ENCODE measurements at regions not wholly inside any gene's neighbourhood (a gene's known extent, or its start where the extent isn't known, plus 50 kb on each side); places are given as distances from the start of the nearest gene placed in this dataset.

- DNase-seq (ENCODE audit: low spot score): no peak
Measured at GRCh38 chr3:146903927-146904326, 298.8 kb upstream of the PLSCR5 start.

GRCh38 chr3:146899171-146899570 lies 294.0 kb upstream of the PLSCR5 start:
- no peak for DNase-seq (ENCODE audit: low spot score)

- no peak for DNase-seq (ENCODE audit: low spot score)
Measured at GRCh38 chr3:146896711-146897110, 291.6 kb upstream of the PLSCR5 start.

- no peak for DNase-seq (ENCODE audit: low spot score)
Measured at GRCh38 chr3:146895026-146895749, 290.0 kb upstream of the PLSCR5 start.

GRCh38 chr3:146894406-146894805 lies 289.3 kb upstream of the PLSCR5 start:
- DNase-seq (ENCODE audit: low spot score): no peak

GRCh38 chr3:146892041-146892440 lies 286.9 kb upstream of the PLSCR5 start:
- DNase-seq (ENCODE audit: low spot score): no peak

GRCh38 chr3:146889626-146890025 lies 284.5 kb upstream of the PLSCR5 start:
- no peak for DNase-seq (ENCODE audit: low spot score)

GRCh38 chr3:146888176-146888575 lies 283.0 kb upstream of the PLSCR5 start:
- DNase-seq (ENCODE audit: low spot score): no peak

- no peak for DNase-seq (ENCODE audit: low spot score)
Measured at GRCh38 chr3:146884721-146885120, 279.6 kb upstream of the PLSCR5 start.

GRCh38 chr3:146884296-146884695 lies 279.1 kb upstream of the PLSCR5 start:
- DNase-seq (ENCODE audit: low spot score): no peak

- DNase-seq (ENCODE audit: low spot score): no peak
Measured at GRCh38 chr3:146883288-146883687, 278.1 kb upstream of the PLSCR5 start.

- DNase-seq (ENCODE audit: low spot score): no peak
Measured at GRCh38 chr3:146881966-146882760, 277.0 kb upstream of the PLSCR5 start.

- no peak for DNase-seq (ENCODE audit: low spot score)
Measured at GRCh38 chr3:146881356-146881755, 276.2 kb upstream of the PLSCR5 start.

- DNase-seq (ENCODE audit: low spot score): no peak
Measured at GRCh38 chr3:146873748-146874147, 268.6 kb upstream of the PLSCR5 start.

GRCh38 chr3:146865175-146865755 lies 260.1 kb upstream of the PLSCR5 start:
- no peak for DNase-seq (ENCODE audit: low spot score)

- DNase-seq (ENCODE audit: low spot score): no peak
Measured at GRCh38 chr3:146861262-146861661, 256.1 kb upstream of the PLSCR5 start.

GRCh38 chr3:146854523-146854922 lies 249.4 kb upstream of the PLSCR5 start:
- DNase-seq (ENCODE audit: low spot score): no peak

GRCh38 chr3:146851665-146852064 lies 246.5 kb upstream of the PLSCR5 start:
- no peak for DNase-seq (ENCODE audit: low spot score)

GRCh38 chr3:146845361-146845760 lies 240.2 kb upstream of the PLSCR5 start:
- DNase-seq (ENCODE audit: low spot score): no peak

GRCh38 chr3:146843476-146843875 lies 238.3 kb upstream of the PLSCR5 start:
- no peak for DNase-seq (ENCODE audit: low spot score)

- no peak for DNase-seq (ENCODE audit: low spot score)
Measured at GRCh38 chr3:146839727-146840375, 234.7 kb upstream of the PLSCR5 start.

GRCh38 chr3:146838221-146838620 lies 233.1 kb upstream of the PLSCR5 start:
- no peak for DNase-seq (ENCODE audit: low spot score)

GRCh38 chr3:146834917-146835316 lies 229.8 kb upstream of the PLSCR5 start:
- no peak for DNase-seq (ENCODE audit: low spot score)

All from ecto neural progenitor cell (in vitro differentiated cells).